GM12878 (cell line): ENCODE measurements at regions not wholly inside any gene's neighbourhood (a gene's known extent, or its start where the extent isn't known, plus 50 kb on each side); places are given as distances from the start of the nearest gene placed in this dataset.

Source experiments
- NR2C1 ChIP-seq: fragments of 450-650 bp; IDR thresholded peaks from 2 replicates; pipeline ENCODE4 v1.6.1; 2017; ENCODE audit warnings: antibody characterized with exemption, mild to moderate bottlenecking, moderate library complexity
- POLR2A ChIP-seq: IDR thresholded peaks from 2 replicates; pipeline ENCODE4 v1.6.1; 2011; ENCODE audit warnings: low read depth, mild to moderate bottlenecking, low read length
- POLR2AphosphoS5 ChIP-seq: IDR thresholded peaks from 2 replicates; pipeline ENCODE4 v1.6.1; 2011; ENCODE audit warnings: mild to moderate bottlenecking, low read length, inconsistent platforms
- SIN3A ChIP-seq: IDR thresholded peaks from 2 replicates; pipeline ENCODE4 v1.6.1; 2012; ENCODE audit warnings: low read depth, low read length, improper control_type of control experiment
- TCF12 ChIP-seq: IDR thresholded peaks from 2 replicates; pipeline ENCODE4 v1.6.1; 2011; ENCODE audit warnings: low read depth, mild to moderate bottlenecking, low read length
- YY1 ChIP-seq: IDR thresholded peaks from 2 replicates; pipeline ENCODE4 v1.6.1; 2011; ENCODE audit warnings: low read depth, mild to moderate bottlenecking, low read length
- TF ChIP-seq, protein P1 (sequence below): fragments of 450-650 bp; IDR thresholded peaks from 2 replicates; pipeline ENCODE4 v1.6.1; 2018; ENCODE audit warnings: mild to moderate bottlenecking, low read depth, moderate library complexity; ENCODE audit not compliant: partially characterized antibody
- TF ChIP-seq, protein P2 (sequence below): IDR thresholded peaks from 2 replicates; pipeline ENCODE4 v1.6.1; 2011; ENCODE audit warnings: borderline replicate concordance, low read depth, mild to moderate bottlenecking, moderate library complexity, low read length; ENCODE audit not compliant: insufficient read depth, poor library complexity, severe bottlenecking
- TF ChIP-seq, protein P3 (sequence below): fragments of 450-650 bp; IDR thresholded peaks from 2 replicates; pipeline ENCODE4 v1.6.1; 2017; ENCODE audit warnings: mild to moderate bottlenecking, moderate library complexity
- TF ChIP-seq, protein P4 (sequence below), 3 experiments: IDR thresholded peaks in 2 of 3; conservative IDR thresholded peaks in 1 of 3; 2 replicates each; pipeline ENCODE4 v1.5.1; 2011; ENCODE audit warnings: low read depth in 3 of 3, low read length in 3 of 3, mild to moderate bottlenecking in 3 of 3, control low read depth in 2 of 3, moderate library complexity in 2 of 3, inconsistent platforms in 1 of 3, mixed read lengths in 1 of 3; ENCODE audit not compliant: control insufficient read depth in 2 of 3, insufficient read depth in 1 of 3; ENCODE audit errors: extremely low read depth in 1 of 3
- TF ChIP-seq, protein P5 (sequence below): fragments of 450-650 bp; IDR thresholded peaks from 2 replicates; pipeline ENCODE4 v1.6.1; 2017; ENCODE audit warnings: low read depth, mild to moderate bottlenecking, moderate library complexity

DNA sequence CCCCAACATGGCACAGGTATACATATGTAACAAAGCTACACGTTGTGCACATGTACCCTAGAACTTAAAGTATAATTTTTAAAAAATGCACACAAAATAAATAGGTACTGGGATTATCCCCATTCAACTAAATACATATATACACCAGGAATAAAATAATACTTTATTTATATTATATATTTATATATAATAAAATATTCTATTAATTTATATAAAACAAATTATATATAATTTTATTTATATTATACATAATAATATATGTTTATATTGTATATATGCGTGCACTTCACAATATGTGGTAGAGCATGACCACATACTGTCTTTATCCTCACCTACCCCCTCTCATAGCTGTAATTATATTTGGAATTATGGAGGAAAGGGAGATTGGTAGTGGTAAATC, 119.1 kb upstream of the TMEM260 start:
- TF ChIP-seq, protein P1, sequence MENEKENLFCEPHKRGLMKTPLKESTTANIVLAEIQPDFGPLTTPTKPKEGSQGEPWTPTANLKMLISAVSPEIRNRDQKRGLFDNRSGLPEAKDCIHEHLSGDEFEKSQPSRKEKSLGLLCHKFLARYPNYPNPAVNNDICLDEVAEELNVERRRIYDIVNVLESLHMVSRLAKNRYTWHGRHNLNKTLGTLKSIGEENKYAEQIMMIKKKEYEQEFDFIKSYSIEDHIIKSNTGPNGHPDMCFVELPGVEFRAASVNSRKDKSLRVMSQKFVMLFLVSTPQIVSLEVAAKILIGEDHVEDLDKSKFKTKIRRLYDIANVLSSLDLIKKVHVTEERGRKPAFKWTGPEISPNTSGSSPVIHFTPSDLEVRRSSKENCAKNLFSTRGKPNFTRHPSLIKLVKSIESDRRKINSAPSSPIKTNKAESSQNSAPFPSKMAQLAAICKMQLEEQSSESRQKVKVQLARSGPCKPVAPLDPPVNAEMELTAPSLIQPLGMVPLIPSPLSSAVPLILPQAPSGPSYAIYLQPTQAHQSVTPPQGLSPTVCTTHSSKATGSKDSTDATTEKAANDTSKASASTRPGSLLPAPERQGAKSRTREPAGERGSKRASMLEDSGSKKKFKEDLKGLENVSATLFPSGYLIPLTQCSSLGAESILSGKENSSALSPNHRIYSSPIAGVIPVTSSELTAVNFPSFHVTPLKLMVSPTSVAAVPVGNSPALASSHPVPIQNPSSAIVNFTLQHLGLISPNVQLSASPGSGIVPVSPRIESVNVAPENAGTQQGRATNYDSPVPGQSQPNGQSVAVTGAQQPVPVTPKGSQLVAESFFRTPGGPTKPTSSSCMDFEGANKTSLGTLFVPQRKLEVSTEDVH = no peak
- TF ChIP-seq, protein P2, sequence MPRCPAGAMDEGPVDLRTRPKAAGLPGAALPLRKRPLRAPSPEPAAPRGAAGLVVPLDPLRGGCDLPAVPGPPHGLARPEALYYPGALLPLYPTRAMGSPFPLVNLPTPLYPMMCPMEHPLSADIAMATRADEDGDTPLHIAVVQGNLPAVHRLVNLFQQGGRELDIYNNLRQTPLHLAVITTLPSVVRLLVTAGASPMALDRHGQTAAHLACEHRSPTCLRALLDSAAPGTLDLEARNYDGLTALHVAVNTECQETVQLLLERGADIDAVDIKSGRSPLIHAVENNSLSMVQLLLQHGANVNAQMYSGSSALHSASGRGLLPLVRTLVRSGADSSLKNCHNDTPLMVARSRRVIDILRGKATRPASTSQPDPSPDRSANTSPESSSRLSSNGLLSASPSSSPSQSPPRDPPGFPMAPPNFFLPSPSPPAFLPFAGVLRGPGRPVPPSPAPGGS = no peak
- TF ChIP-seq, protein P3, sequence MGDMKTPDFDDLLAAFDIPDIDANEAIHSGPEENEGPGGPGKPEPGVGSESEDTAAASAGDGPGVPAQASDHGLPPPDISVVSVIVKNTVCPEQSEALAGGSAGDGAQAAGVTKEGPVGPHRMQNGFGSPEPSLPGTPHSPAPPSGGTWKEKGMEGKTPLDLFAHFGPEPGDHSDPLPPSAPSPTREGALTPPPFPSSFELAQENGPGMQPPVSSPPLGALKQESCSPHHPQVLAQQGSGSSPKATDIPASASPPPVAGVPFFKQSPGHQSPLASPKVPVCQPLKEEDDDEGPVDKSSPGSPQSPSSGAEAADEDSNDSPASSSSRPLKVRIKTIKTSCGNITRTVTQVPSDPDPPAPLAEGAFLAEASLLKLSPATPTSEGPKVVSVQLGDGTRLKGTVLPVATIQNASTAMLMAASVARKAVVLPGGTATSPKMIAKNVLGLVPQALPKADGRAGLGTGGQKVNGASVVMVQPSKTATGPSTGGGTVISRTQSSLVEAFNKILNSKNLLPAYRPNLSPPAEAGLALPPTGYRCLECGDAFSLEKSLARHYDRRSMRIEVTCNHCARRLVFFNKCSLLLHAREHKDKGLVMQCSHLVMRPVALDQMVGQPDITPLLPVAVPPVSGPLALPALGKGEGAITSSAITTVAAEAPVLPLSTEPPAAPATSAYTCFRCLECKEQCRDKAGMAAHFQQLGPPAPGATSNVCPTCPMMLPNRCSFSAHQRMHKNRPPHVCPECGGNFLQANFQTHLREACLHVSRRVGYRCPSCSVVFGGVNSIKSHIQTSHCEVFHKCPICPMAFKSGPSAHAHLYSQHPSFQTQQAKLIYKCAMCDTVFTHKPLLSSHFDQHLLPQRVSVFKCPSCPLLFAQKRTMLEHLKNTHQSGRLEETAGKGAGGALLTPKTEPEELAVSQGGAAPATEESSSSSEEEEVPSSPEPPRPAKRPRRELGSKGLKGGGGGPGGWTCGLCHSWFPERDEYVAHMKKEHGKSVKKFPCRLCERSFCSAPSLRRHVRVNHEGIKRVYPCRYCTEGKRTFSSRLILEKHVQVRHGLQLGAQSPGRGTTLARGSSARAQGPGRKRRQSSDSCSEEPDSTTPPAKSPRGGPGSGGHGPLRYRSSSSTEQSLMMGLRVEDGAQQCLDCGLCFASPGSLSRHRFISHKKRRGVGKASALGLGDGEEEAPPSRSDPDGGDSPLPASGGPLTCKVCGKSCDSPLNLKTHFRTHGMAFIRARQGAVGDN = no peak
- TF ChIP-seq NR2C1 = no peak
- no peak for TF ChIP-seq YY1
- TF ChIP-seq POLR2AphosphoS5 = no peak
- TF ChIP-seq, protein P4, sequence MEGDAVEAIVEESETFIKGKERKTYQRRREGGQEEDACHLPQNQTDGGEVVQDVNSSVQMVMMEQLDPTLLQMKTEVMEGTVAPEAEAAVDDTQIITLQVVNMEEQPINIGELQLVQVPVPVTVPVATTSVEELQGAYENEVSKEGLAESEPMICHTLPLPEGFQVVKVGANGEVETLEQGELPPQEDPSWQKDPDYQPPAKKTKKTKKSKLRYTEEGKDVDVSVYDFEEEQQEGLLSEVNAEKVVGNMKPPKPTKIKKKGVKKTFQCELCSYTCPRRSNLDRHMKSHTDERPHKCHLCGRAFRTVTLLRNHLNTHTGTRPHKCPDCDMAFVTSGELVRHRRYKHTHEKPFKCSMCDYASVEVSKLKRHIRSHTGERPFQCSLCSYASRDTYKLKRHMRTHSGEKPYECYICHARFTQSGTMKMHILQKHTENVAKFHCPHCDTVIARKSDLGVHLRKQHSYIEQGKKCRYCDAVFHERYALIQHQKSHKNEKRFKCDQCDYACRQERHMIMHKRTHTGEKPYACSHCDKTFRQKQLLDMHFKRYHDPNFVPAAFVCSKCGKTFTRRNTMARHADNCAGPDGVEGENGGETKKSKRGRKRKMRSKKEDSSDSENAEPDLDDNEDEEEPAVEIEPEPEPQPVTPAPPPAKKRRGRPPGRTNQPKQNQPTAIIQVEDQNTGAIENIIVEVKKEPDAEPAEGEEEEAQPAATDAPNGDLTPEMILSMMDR (IDR thresholded peaks at IDR 0.05 in 2 of 3, conservative IDR thresholded peaks at IDR 0.05 in 1 of 3; ENCODE audit: control insufficient read depth in 2 of 3, extremely low read depth in 1 of 3, insufficient read depth in 1 of 3, low read depth in 3 of 3, low read length in 3 of 3) = no peak
- no peak for TF ChIP-seq POLR2A
- no peak for TF ChIP-seq SIN3A
- TF ChIP-seq, protein P5, sequence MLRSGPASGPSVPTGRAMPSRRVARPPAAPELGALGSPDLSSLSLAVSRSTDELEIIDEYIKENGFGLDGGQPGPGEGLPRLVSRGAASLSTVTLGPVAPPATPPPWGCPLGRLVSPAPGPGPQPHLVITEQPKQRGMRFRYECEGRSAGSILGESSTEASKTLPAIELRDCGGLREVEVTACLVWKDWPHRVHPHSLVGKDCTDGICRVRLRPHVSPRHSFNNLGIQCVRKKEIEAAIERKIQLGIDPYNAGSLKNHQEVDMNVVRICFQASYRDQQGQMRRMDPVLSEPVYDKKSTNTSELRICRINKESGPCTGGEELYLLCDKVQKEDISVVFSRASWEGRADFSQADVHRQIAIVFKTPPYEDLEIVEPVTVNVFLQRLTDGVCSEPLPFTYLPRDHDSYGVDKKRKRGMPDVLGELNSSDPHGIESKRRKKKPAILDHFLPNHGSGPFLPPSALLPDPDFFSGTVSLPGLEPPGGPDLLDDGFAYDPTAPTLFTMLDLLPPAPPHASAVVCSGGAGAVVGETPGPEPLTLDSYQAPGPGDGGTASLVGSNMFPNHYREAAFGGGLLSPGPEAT = no peak
- no peak for TF ChIP-seq TCF12
